HL-60 (cell line): ENCODE measurements at regions not wholly inside any gene's neighbourhood (a gene's known extent, or its start where the extent isn't known, plus 50 kb on each side); places are given as distances from the start of the nearest gene placed in this dataset.

Source experiments
- DNase-seq, 2 experiments: peaks; one replicate each; pipeline ENCODE4 v3.0.0-alpha.2; 2010 to 2020; ENCODE audit warnings: low read depth in 1 of 2, low spot score in 1 of 2
- H3K27ac ChIP-seq: fragments of 250-450 bp; sonication (Bioruptor Pico); replicated peaks from 2 replicates; pipeline ENCODE4 v1.5.1; 2020; ENCODE audit warnings: mild to moderate bottlenecking, moderate library complexity
- H3K27me3 ChIP-seq: fragments of 250-450 bp; sonication (Bioruptor Pico); 2 replicates; pipeline ENCODE4 v1.5.1; 2021; ENCODE audit warnings: mild to moderate bottlenecking, moderate library complexity; ENCODE audit not compliant: insufficient read depth, poor library complexity, severe bottlenecking
- H3K4me3 ChIP-seq: replicated peaks from 2 replicates; pipeline ENCODE4 v1.5.1; 2011; ENCODE audit warnings: mild to moderate bottlenecking, control low read depth, low read length; ENCODE audit not compliant: insufficient read depth
- CTCF ChIP-seq: IDR thresholded peaks from one replicate; pipeline ENCODE4 v1.5.1; 2011; ENCODE audit warnings: low read length, control low read depth, inconsistent platforms; ENCODE audit not compliant: insufficient read depth
- GABPA ChIP-seq: IDR thresholded peaks from 2 replicates; pipeline ENCODE4 v1.6.1; 2012; ENCODE audit warnings: low read depth
- POLR2AphosphoS5 ChIP-seq: IDR thresholded peaks from 2 replicates; pipeline ENCODE4 v1.6.1; 2012; ENCODE audit warnings: low read depth
- SPI1 ChIP-seq: IDR thresholded peaks from 2 replicates; pipeline ENCODE4 v1.6.1; 2012; ENCODE audit warnings: low read depth, mild to moderate bottlenecking, borderline replicate concordance
- TF ChIP-seq, protein P1 (sequence below): IDR thresholded peaks from 2 replicates; pipeline ENCODE4 v1.6.1; 2012; ENCODE audit warnings: low read depth; ENCODE audit not compliant: insufficient replicate concordance

DNA sequence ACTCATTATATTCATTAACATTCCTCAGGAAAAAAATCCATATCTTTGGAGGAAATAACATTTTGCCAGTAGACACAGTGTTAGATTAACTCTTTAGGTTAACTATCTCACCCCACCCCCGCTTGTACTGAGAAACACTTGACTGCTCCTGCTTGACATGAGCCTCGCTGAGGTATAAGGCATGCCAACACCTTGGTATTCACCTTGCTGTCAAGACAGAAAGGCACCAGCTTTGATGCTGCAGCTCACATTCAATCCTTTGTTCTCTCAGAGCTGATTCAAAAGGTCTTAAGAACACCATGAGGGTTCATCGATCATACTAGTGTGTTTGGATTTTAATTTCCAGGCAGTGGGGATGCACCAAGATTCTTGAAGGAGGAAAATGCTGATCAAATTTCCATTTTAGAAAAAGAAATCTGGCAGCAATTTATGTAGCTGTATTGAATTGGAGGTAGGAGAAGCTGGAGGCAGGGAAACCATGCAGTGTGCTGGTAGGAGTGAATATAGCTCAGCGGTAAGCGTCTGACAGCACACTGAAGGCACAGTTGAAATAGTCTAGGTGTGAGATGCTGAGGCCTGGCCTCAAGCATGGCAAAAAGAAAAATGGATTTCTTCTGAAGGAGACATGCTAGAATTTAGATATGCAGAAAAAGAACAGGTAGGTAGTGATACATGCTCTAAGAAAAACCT is 108.0 kb upstream of the ST6GALNAC5 start:
- no peak overlapping the region for H3K4me3 ChIP-seq
- H3K27ac ChIP-seq, result no peak overlapping the region
- no peak for DNase-seq
- no peak for TF ChIP-seq GABPA
- TF ChIP-seq, protein P1, sequence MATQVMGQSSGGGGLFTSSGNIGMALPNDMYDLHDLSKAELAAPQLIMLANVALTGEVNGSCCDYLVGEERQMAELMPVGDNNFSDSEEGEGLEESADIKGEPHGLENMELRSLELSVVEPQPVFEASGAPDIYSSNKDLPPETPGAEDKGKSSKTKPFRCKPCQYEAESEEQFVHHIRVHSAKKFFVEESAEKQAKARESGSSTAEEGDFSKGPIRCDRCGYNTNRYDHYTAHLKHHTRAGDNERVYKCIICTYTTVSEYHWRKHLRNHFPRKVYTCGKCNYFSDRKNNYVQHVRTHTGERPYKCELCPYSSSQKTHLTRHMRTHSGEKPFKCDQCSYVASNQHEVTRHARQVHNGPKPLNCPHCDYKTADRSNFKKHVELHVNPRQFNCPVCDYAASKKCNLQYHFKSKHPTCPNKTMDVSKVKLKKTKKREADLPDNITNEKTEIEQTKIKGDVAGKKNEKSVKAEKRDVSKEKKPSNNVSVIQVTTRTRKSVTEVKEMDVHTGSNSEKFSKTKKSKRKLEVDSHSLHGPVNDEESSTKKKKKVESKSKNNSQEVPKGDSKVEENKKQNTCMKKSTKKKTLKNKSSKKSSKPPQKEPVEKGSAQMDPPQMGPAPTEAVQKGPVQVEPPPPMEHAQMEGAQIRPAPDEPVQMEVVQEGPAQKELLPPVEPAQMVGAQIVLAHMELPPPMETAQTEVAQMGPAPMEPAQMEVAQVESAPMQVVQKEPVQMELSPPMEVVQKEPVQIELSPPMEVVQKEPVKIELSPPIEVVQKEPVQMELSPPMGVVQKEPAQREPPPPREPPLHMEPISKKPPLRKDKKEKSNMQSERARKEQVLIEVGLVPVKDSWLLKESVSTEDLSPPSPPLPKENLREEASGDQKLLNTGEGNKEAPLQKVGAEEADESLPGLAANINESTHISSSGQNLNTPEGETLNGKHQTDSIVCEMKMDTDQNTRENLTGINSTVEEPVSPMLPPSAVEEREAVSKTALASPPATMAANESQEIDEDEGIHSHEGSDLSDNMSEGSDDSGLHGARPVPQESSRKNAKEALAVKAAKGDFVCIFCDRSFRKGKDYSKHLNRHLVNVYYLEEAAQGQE, result no peak
- TF ChIP-seq SPI1, result no peak
- peaks cover 3% of the 10 kb centered on the region for H3K27me3 ChIP-seq

- H3K27me3 ChIP-seq, result no peaks in the 10 kb centered on the region
- H3K27ac ChIP-seq, result no peak overlapping the region
- DNase-seq, result peak in 1 of 2 experiments; percentile 42
- TF ChIP-seq POLR2AphosphoS5 (no peak), CTCF (no peak), SPI1 (no peak), GABPA (no peak)
- TF ChIP-seq, protein P1, result no peak
- H3K4me3 ChIP-seq, result no peak overlapping the region
Measured at GRCh38 chr1:76759950-76760349, 107.3 kb upstream of the ST6GALNAC5 start.

DNA sequence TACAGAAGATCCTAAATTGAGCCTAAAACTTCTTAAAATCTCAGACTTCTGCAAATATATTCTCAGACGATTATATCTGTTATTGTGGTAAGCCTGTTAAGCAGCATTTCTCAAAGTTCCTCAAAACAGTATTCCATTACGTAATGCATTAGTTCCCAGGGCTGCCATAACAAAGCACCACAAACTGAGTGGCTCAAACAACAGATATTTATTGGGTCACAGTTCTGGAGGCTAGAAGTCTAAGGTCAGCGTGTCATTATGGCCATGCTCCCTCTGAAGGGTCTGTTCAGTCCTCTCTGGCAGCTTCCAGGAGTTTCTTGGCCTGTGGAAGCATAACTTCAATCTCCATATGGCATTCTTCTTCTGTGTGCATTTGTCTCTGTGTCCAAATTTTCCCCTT is 103.5 kb upstream of the ST6GALNAC5 start:
- no peaks in the 10 kb centered on the region for H3K27me3 ChIP-seq
- TF ChIP-seq CTCF, result no peak
- TF ChIP-seq SPI1, result no peak
- TF ChIP-seq, protein P1, result no peak
- no peak for TF ChIP-seq GABPA
- no peak for TF ChIP-seq POLR2AphosphoS5
- H3K27ac ChIP-seq, result no peak overlapping the region
- no peak overlapping the region for H3K4me3 ChIP-seq
- peak in 1 of 2 experiments; percentile 31 for DNase-seq
